NCI-H2081 (cell line): ENCODE measurements at regions not wholly inside any gene's neighbourhood (a gene's known extent, or its start where the extent isn't known, plus 50 kb on each side); places are given as distances from the start of the nearest gene placed in this dataset.
"Not testable (repeated sequence)": the region's sequence is repeated elsewhere in the genome, so short reads cannot be mapped to it uniquely, and the experiment has no call there.

Experiments used
- DNase-seq, 2 experiments: peaks; one replicate each; lab custom pipeline; 2025; lab: John Stamatoyannopoulos, UW

GRCh38 chr9:86624630-86625029 is 270.4 kb upstream of the TUT7 start:
- no peak for DNase-seq

- DNase-seq, result no peak
Observed at GRCh38 chr9:86614871-86615849, 260.9 kb upstream of the TUT7 start.

GRCh38 chr9:86613943-86614342 is 259.7 kb upstream of the TUT7 start:
- DNase-seq, result no peak

GRCh38 chr9:86611534-86611933 is 257.3 kb upstream of the TUT7 start:
- DNase-seq, result not testable (repeated sequence)

GRCh38 chr9:86605303-86605702 is 251.1 kb upstream of the TUT7 start:
- DNase-seq, result no peak

- no peak for DNase-seq
Observed at GRCh38 chr9:86604741-86605140, 250.5 kb upstream of the TUT7 start.

- DNase-seq, result no peak
Observed at GRCh38 chr9:86602715-86603114, 248.5 kb upstream of the TUT7 start.

- no peak for DNase-seq
Observed at GRCh38 chr9:86601697-86602096, 247.5 kb upstream of the TUT7 start.

GRCh38 chr9:86600977-86601376 is 246.8 kb upstream of the TUT7 start:
- no peak for DNase-seq

GRCh38 chr9:86600291-86600690 is 246.1 kb upstream of the TUT7 start:
- no peak for DNase-seq

GRCh38 chr9:86599561-86599960 is 245.4 kb upstream of the TUT7 start:
- DNase-seq, result no peak

- no peak for DNase-seq
Observed at GRCh38 chr9:86598411-86599239, 244.4 kb upstream of the TUT7 start.

- DNase-seq, result no peak
Observed at GRCh38 chr9:86594724-86595123, 240.5 kb upstream of the TUT7 start.

GRCh38 chr9:86591472-86591871 is 237.3 kb upstream of the TUT7 start:
- no peak for DNase-seq

- no peak for DNase-seq
Observed at GRCh38 chr9:86589730-86590129, 235.5 kb upstream of the TUT7 start.

GRCh38 chr9:86589273-86589672 is 235.1 kb upstream of the TUT7 start:
- no peak for DNase-seq

GRCh38 chr9:86586144-86586494 is 231.9 kb upstream of the TUT7 start:
- no peak for DNase-seq

- no peak for DNase-seq
Observed at GRCh38 chr9:86585422-86586143, 231.4 kb upstream of the TUT7 start.

GRCh38 chr9:86580688-86581087 is 226.5 kb upstream of the TUT7 start:
- DNase-seq, result no peak

- DNase-seq, result no peak
Observed at GRCh38 chr9:86578722-86579121, 224.5 kb upstream of the TUT7 start.

- no peak for DNase-seq
Observed at GRCh38 chr9:86577420-86578333, 223.5 kb upstream of the TUT7 start.
